GM18873 (cell line): ENCODE measurements at regions not wholly inside any gene's neighbourhood (a gene's known extent, or its start where the extent isn't known, plus 50 kb on each side); places are given as distances from the start of the nearest gene placed in this dataset.

Experiments
- ATAC-seq: cut with Tn5 transposase; IDR thresholded peaks from one replicate; pipeline ENCODE4 v1.9.1; 2021; ENCODE audit warnings: mild to moderate bottlenecking, moderate library complexity, moderate number of reproducible peaks; ENCODE audit not compliant: unreplicated experiment, low FRiP score

- no peak for ATAC-seq
Measured at GRCh38 chr2:196338440-196338839, 167.1 kb upstream of the STK17B start.

GRCh38 chr2:196341277-196341841 is 170.0 kb upstream of the STK17B start:
- no peak for ATAC-seq

- ATAC-seq, result no peak
Measured at GRCh38 chr2:196344397-196344796, 173.0 kb upstream of the STK17B start.

- no peak for ATAC-seq
Measured at GRCh38 chr2:196353717-196354116, 182.3 kb upstream of the STK17B start.

- ATAC-seq, result no peak
Measured at GRCh38 chr2:196354186-196354585, 182.8 kb upstream of the STK17B start.

GRCh38 chr2:196356332-196356731 is 185.0 kb upstream of the STK17B start:
- ATAC-seq, result no peak

GRCh38 chr2:196360650-196361049 is 189.3 kb upstream of the STK17B start:
- no peak for ATAC-seq

GRCh38 chr2:196361606-196362326 is 190.4 kb upstream of the STK17B start:
- ATAC-seq, result no peak

- ATAC-seq, result no peak
Measured at GRCh38 chr2:196362973-196363549, 191.7 kb upstream of the STK17B start.

- no peak for ATAC-seq
Measured at GRCh38 chr2:196365145-196365544, 193.8 kb upstream of the STK17B start.

- no peak for ATAC-seq
Measured at GRCh38 chr2:196365923-196366322, 194.5 kb upstream of the STK17B start.

- ATAC-seq, result no peak
Measured at GRCh38 chr2:196367633-196368032, 196.3 kb upstream of the STK17B start.

GRCh38 chr2:196368546-196369225 is 197.3 kb upstream of the STK17B start:
- no peak for ATAC-seq

- no peak for ATAC-seq
Measured at GRCh38 chr2:196369967-196370366, 198.6 kb upstream of the STK17B start.

- no peak for ATAC-seq
Measured at GRCh38 chr2:196370381-196370780, 199.0 kb upstream of the STK17B start.

- ATAC-seq, result no peak
Measured at GRCh38 chr2:196372276-196372809, 201.0 kb upstream of the STK17B start.

- no peak for ATAC-seq
Measured at GRCh38 chr2:196372811-196373664, 201.7 kb upstream of the STK17B start.

GRCh38 chr2:196376984-196377877 is 205.9 kb upstream of the STK17B start:
- no peak for ATAC-seq

GRCh38 chr2:196379600-196379999 is 208.2 kb upstream of the STK17B start:
- no peak for ATAC-seq
